Right atrium auricular region (tissue), 2 donors: ENCODE measurements at regions not wholly inside any gene's neighbourhood (a gene's known extent, or its start where the extent isn't known, plus 50 kb on each side); places are given as distances from the start of the nearest gene placed in this dataset.
A peak's percentile ranks its signal among the peaks of the same experiment; 100 is the strongest.
"Not testable (repeated sequence)": the region's sequence is repeated elsewhere in the genome, so short reads cannot be mapped to it uniquely, and the experiment has no call there.

Experiments used
- DNase-seq: peaks from one replicate; pipeline ENCODE4 v3.0.0-alpha.2; 2019; ENCODE audit warnings: low spot score
- H3K27ac ChIP-seq, 2 donors: fragments of 200-600 bp; sonication (generic); 1 replicate in 1 of 2; 2 replicates in 1 of 2; pipeline ENCODE4 v1.5.1; 2016 to 2019
- H3K27me3 ChIP-seq, 2 donors: fragments of 200-600 bp; sonication (generic); one replicate each; pipeline versions ENCODE4 v1.5.1 to v1.6.0; 2017 to 2019
- H3K36me3 ChIP-seq: fragments of 200-600 bp; sonication (generic); one replicate; pipeline ENCODE4 v1.5.1; 2016
- H3K4me1 ChIP-seq, 2 donors: fragments of 200-600 bp; sonication (generic); one replicate each; pipeline versions ENCODE4 v1.5.1 to v1.6.0; 2017 to 2019
- H3K4me3 ChIP-seq, 2 donors: fragments of 200-600 bp; sonication (generic); 1 replicate in 1 of 2; 2 replicates in 1 of 2; pipeline ENCODE4 v1.5.1; 2017 to 2019; ENCODE audit warnings: mild to moderate bottlenecking in 1 of 2, moderate library complexity in 1 of 2
- H3K9me3 ChIP-seq, 2 donors: fragments of 200-600 bp; sonication (generic); one replicate each; pipeline ENCODE4 v1.5.1; 2019
- TF ChIP-seq, protein P1 (sequence below), 2 donors: fragments of 200-600 bp; sonication (generic); IDR thresholded peaks; one replicate each; pipeline ENCODE4 v1.5.1; 2019; ENCODE audit warnings: antibody characterized with exemption in 2 of 2

DNA sequence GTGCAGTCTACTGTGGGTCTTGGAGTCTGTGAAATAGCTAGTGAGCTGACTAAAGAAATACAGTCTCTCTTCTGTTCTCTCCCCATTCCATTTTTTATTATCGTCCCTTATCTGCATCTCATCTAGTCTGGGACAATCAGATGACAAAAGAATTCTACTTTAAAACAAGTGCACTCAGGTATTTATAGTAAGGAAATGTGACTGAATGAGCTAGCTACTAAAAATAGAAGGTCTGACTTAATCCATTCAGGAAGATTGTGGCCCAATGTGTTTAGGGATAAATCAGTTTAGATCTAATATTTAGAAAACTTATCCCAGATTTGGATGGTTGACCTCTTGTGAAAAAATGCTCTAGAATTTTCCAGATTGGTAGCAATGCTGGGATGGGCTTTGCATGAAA is 126.8 kb upstream of the NRXN3 start:
- TF ChIP-seq, protein P1, sequence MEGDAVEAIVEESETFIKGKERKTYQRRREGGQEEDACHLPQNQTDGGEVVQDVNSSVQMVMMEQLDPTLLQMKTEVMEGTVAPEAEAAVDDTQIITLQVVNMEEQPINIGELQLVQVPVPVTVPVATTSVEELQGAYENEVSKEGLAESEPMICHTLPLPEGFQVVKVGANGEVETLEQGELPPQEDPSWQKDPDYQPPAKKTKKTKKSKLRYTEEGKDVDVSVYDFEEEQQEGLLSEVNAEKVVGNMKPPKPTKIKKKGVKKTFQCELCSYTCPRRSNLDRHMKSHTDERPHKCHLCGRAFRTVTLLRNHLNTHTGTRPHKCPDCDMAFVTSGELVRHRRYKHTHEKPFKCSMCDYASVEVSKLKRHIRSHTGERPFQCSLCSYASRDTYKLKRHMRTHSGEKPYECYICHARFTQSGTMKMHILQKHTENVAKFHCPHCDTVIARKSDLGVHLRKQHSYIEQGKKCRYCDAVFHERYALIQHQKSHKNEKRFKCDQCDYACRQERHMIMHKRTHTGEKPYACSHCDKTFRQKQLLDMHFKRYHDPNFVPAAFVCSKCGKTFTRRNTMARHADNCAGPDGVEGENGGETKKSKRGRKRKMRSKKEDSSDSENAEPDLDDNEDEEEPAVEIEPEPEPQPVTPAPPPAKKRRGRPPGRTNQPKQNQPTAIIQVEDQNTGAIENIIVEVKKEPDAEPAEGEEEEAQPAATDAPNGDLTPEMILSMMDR (IDR thresholded peaks at IDR 0.05): no peak
- DNase-seq: no peak
- Histone ChIP-seq H3K27me3 (no peaks in the 10 kb centered on the region), H3K27ac (no peak overlapping the region), H3K4me3 (no peak overlapping the region), H3K9me3 (no peaks in the 10 kb centered on the region), H3K4me1 (no peaks in the 10 kb centered on the region), H3K36me3 (no peaks in the 10 kb centered on the region)

DNA sequence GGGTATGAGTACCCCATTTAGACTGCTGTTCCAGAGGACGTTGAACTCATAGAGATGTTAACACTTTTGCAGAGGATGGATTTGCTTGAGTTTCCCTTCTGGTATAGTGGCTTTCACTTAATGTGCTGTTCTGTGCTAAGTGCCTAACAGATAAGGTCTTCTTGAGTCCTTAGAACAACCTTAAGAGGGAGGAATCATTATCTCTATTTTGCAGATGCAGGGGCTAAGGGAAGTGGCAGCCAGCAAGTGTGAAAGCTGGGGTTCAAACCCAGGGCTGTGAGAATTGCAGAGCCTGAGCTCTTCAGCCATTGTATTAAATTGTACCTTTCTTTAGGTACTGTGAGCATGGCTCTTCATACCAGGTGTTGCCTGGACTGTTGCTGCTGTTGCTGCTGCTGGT is 122.1 kb upstream of the NRXN3 start:
- peak; percentile 0 for DNase-seq
- TF ChIP-seq, protein P1 (IDR thresholded peaks at IDR 0.05): no peak

DNA sequence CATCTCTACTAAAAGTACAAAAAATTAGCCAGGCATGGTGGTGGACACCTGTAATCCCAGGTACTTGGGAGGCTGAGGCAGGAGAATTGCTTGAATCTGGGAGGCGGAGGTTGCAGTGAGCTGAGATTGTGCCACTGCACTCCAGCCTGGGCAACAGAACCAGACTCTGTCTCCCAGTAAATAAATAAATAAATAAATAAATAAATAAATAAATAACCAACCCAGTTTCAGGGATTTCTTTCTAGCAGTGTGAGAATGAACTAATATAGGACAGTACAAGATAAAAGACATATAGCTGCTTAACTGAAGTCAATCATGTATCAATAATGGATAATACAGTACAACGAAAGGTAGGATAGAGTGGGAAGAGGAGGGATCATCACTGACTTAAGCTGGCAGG is 113.3 kb upstream of the NRXN3 start:
- not testable (repeated sequence) for H3K27ac ChIP-seq, H3K27me3 ChIP-seq, H3K36me3 ChIP-seq, H3K9me3 ChIP-seq, H3K4me1 ChIP-seq, H3K4me3 ChIP-seq
- peak; percentile 21 for DNase-seq

More for the DNA sequence above, 122.1 kb upstream of the NRXN3 start:
- H3K27me3 ChIP-seq: no peaks in the 10 kb centered on the region
- no peak overlapping the region for H3K4me3 ChIP-seq
- no peak overlapping the region for H3K27ac ChIP-seq
- H3K36me3 ChIP-seq: no peaks in the 10 kb centered on the region
- no peaks in the 10 kb centered on the region for H3K9me3 ChIP-seq
- H3K4me1 ChIP-seq: no peaks in the 10 kb centered on the region

DNA sequence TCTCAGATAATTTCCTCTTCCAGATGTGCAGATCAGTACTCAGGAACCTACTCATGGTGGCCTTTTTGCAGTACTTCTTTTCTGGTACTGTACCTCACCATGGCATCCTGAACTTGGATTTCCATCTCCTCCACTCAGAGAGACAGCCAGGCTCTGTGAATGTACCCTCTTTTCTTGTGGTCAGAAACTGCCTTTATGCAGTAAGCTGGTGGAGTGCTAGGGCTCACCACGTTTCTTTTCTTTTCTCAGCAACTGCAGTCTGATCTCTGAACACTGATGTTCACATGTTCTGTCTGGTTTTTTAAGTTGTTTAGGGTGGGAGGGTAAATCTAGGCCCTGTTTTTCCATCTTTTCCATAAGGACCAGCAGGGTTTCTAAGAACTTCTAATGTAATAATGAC is 99.8 kb upstream of the NRXN3 start:
- Histone ChIP-seq H3K27me3 (no peaks in the 10 kb centered on the region), H3K27ac (no peak overlapping the region), H3K4me3 (no peak overlapping the region), H3K9me3 (no peaks in the 10 kb centered on the region), H3K4me1 (no peaks in the 10 kb centered on the region), H3K36me3 (no peaks in the 10 kb centered on the region)
- no peak for DNase-seq
- TF ChIP-seq, protein P1 (IDR thresholded peaks at IDR 0.05): no peak

DNA sequence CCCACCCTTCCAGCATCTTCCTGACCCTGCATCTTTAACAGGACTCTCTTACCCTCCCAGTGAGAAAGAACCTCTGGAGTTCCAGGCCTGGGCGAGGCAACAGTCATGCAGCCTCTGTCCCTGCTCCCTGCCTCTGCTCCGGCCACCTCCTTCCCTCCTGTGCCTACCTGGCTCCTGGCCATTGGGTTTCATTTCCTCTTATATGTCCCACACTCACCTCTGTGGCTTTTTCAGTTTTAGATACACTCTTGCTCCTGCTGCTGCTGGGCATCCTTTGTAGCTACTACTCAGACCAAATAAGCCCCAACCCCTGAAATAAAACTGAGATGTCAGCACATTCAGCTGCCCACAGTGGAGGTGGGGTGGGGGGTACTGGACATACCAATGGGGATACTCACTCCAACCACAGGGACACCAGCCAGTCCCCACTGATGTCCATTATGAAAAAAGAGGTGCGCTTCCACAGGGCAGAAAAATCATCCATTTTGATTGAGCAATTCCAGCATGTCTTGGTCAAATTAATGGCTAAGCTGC is 99.1 kb upstream of the NRXN3 start:
- no peak for DNase-seq
- H3K27ac ChIP-seq: no peak overlapping the region
- no peaks in the 10 kb centered on the region for H3K9me3 ChIP-seq
- H3K4me1 ChIP-seq: no peaks in the 10 kb centered on the region
- H3K36me3 ChIP-seq: no peaks in the 10 kb centered on the region
- no peaks in the 10 kb centered on the region for H3K27me3 ChIP-seq
- no peak overlapping the region for H3K4me3 ChIP-seq
- TF ChIP-seq, protein P1 (IDR thresholded peaks at IDR 0.05): no peak

DNA sequence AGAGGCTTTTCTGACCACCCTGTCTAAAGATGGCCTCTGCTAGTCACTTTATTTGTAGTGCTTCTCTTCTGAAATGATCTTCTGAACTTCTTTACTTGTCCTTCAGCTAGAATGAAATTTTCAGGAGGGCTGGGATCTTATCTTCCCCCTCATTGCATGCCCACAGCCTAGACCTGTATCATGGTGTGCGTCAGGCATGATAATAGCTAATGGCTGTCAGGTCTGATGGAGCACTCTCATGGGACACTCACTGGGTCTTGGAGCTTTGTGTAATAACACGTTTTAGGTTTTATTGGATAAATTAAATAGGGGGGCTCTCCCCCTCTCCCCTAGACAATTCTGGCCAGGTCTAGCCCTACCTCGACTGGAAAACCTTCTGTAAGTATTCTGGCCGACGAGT is 97.1 kb upstream of the NRXN3 start:
- Histone ChIP-seq H3K9me3 (no peaks in the 10 kb centered on the region), H3K4me1 (no peaks in the 10 kb centered on the region), H3K27me3 (no peaks in the 10 kb centered on the region), H3K36me3 (no peaks in the 10 kb centered on the region), H3K27ac (no peak overlapping the region), H3K4me3 (no peak overlapping the region)
- DNase-seq: no peak
- TF ChIP-seq, protein P1 (IDR thresholded peaks at IDR 0.05): no peak
